ENCODE measurements at regions not wholly inside any gene's neighbourhood (a gene's known extent, or its start where the extent isn't known, plus 50 kb on each side); places are given as distances from the start of the nearest gene placed in this dataset.
"Not testable (repeated sequence)": the region's sequence is repeated elsewhere in the genome, so short reads cannot be mapped to it uniquely, and the experiment has no call there.

DNA sequence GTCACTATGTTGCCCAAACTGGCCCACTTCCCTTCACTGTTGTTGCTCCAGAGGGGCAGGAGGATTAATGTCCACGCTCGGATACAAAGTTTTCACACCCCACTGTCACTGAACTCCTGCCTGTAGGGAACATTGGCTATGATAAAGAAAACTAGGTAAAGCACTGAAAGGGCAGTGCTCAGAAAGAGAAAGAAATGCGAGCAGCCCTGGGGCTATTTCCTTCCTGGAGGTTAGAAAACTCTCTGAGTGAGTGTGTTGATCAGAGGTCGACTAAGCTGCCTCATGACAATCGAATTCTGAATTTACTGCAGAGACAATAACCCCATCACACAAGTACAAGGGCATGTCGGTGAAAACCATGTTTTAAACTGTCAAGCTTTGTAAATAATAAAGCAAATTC is 227.2 kb upstream of the PITRM1 start:
- in situ Hi-C loops (cut with HindIII; ENCODE audit: low sequenced_read_pairs), result loop anchor here (5.0 kb wide), 3 partner anchors 38 to 93 kb away; no protein-coding TSS in a partner anchor

DNA sequence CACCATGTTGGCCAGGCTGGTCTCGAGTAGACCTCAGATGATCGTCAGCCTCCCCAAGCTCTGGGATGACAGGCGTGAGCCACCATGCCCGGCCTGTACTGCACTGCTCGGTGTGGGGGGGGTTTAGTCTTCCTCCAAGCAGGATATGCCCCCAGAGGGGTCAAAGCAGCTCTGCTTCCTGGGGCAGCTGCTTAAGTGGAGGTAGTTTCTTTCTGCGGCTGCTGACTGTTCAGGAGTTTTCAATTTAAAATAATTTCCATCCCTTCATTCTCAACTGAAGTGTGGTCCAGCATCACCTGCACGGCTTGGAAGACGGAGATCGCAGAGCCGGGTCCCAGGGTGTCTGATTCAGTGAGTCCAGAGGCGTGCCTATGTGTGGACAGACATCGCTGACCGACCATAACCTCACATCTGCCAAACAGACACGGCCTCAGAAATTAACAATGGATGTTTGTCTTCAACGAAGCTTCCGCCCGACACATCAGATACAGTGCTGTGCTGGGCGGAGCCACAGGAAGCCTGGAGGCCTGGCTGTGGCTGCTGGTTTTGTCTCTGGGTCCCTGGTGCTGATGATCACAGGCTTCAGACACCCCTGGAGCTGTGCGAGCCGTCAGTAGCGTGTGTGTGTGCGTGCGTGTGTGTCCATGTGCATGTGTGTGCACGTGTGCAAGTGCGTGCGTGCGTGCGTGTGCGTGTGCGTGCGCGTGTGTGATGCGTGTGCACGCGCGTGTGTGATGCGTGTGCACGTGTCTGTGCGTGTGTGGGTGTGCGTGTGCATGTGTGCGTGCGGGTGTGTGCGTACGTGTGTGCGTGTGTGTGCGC is 226.5 kb upstream of the PITRM1 start:
- in situ Hi-C loops (cut with HindIII; ENCODE audit: low sequenced_read_pairs), result loop anchor here (5.0 kb wide), 1 partner anchor 87 kb away; no protein-coding TSS in a partner anchor

DNA sequence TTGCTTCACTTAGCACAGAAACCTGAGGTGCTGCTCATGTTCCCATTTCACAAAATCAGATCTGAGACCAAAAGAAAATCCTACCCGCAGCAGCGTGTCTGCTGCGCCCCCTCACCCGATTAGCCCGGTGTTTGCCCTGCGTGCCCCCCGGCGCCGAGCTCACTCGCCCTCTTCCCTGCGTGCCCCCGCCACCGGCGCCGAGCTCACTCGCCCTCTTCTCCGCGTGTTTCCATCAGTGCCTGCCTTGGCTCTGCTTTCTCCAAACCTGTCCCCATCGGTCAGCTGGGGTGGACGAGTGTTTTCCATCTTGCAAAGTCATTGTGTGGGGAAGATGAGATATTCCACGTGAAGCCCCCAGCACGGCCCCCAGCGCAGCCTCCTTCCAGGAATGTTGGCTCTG is 225.3 kb upstream of the PITRM1 start:
- in situ Hi-C loops (cut with HindIII; ENCODE audit: low sequenced_read_pairs), result loop anchor here (5.0 kb wide), 1 partner anchor 86 kb away; no protein-coding TSS in a partner anchor

DNA sequence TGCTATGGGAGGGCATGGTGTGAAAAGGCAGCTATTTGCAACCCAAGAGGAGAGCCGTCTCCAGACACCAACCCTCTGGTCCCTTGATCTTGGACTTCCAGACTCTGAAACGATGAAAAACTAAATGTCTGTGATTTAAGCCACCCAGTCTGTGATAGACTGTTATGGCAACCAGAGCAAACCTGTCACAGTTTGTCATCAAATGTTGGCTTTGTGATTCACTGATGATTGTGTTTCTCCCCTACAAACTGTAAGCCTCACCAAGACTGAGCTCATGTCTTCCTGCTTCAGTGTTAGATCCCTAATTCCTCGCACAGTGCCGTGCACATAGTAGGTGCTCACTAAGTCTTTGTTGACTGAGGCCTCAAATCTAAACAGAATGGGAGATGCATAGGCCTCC is 224.6 kb upstream of the PITRM1 start:
- in situ Hi-C loops (cut with HindIII; ENCODE audit: low sequenced_read_pairs), result loop anchor here (5.0 kb wide), 1 partner anchor 85 kb away; no protein-coding TSS in a partner anchor

DNA sequence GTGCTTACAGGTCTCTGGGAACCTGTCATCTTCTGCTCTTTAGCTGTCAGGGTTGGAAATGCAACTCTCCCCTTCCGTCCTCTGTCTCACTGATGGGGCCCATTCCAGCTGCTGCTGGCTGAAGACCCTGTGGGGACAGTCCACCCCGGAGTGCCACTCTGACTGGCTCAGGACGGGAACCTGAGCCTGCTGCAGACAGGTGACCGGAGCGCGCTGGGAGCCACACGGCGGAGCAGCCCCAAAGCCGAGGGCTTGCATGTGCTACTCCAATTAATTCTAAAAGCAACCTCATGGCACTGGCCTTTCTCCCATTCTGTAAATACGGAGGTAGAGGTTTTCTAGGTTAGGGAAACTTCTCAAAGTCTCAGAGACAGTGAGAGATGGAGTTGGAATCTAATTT is 223.5 kb upstream of the PITRM1 start:
- in situ Hi-C loops (cut with HindIII; ENCODE audit: low sequenced_read_pairs), result loop anchor here (5.0 kb wide), 1 partner anchor 84 kb away; no protein-coding TSS in a partner anchor

DNA sequence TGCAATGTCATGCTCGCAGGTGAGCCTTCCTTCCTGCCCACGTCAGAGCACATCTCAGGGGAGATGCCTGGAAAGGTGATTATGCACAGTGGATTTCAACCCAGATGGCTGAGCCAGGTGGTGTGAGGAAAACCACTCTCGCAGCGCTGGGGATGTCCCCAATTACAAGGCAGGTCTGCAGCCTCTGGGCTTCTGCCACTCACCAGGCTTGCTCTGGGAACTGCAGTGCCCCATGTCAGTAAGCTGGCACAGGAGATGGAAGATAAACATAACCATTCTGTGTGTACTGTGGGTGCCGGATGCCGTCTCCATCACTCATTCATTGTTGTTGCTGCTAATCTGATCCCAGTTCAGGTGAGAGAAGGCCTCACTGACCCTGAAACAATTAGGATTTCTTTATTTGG is 222.9 kb upstream of the PITRM1 start:
- in situ Hi-C loops (cut with HindIII; ENCODE audit: low sequenced_read_pairs), result loop anchor here (5.0 kb wide), 1 partner anchor 83 kb away; no protein-coding TSS in a partner anchor

DNA sequence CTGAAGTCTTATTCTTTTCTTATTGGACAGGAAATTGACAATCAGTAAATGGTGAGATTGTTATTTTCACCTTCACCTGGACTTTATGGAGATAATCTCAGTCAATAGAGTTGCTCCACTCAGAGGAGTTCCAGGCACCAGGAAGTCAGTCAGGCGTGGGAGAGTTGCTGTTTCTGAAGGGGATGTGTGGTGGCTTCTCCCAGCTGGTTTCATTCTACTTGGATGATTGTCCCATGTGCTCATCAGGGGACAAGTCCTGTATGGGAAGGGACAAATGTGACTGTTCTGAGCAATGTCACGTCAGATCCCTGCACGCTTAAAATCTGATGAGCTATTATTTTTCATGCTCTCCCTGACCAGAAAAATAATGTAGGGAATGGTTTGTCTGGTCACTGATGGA is 222.5 kb upstream of the PITRM1 start:
- in situ Hi-C loops (cut with HindIII; ENCODE audit: low sequenced_read_pairs), result loop anchor here (5.0 kb wide), 1 partner anchor 83 kb away; no protein-coding TSS in a partner anchor

DNA sequence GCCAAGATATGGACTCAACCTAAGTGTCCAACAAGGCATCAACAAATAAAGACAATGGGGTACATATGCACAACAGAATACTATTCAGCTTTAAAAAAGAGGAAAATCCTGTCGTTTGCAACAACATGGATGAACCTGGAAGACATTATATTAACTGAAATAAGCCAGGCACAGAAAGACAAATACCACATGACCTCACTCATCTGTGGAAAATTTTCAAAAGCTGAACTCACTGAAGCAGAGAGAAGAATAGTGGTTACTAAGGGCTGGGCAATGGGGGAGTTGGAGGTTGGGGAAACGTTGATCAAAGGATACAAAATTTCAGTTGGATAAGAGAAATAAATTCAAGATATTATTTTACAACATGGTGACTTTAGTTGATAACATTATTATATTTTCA is 221.4 kb upstream of the PITRM1 start:
- in situ Hi-C loops (cut with HindIII; ENCODE audit: low sequenced_read_pairs), result no loop called here

DNA sequence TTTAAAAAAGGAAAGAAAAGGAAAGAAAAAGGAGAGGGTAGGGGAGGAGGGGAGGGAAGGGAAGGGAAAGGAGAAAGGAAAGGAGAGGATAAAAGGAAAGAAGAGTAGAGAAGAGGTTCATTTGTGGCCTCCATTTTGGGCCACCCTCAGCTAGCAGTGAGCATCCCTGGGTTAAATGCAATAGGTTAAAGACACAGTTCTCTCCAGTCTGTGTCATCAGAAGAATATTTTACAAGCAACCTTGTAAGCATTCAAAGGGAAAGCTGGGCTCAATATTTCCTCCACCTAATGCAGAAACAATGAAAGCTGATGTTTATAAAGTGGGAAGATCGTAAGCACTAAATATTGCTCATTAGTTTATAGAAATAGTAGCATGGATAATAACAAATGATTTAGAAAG is 219.1 kb upstream of the PITRM1 start:
- in situ Hi-C loops (cut with HindIII; ENCODE audit: low sequenced_read_pairs), result no loop called here

DNA sequence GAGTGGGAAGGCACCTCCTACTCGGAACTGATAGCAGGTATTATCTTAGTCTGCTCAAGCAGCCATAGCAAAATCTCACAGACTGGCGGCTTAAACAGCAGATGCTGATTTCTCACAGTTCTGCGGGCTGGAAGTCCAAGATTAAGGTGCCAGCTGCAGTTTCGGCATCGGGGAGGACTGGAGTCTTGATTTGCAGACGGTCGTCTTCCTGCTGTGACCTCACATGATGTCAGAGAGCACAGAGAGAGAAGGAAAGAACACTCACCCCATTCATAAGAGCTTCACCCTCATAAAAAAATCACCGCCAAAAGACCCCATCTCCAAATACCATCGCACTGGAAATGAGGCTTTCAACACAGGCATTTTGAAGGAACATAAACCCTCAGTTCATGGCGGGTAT is 216.5 kb upstream of the PITRM1 start:
- in situ Hi-C loops (cut with HindIII; ENCODE audit: low sequenced_read_pairs), result no loop called here

DNA sequence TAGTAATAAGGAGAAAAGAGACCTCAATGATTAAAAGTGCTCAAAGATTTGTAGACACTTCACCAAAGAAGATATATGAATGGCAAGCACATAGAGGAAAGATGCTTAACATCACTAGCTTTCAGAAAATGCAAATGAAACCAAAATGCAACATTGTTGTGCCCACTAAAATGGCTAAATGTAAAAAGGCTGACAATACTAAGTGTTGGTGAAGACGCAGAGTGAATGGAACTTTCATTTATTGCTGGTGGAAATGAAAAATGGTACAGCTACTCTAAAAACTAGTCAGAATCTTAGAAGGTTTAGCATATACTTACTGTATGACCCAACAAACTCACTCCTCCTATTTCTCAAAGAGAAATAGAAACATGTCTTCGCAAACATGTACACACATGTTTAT is 212.9 kb upstream of the PITRM1 start:
- in situ Hi-C loops (cut with HindIII; ENCODE audit: low sequenced_read_pairs), result no loop called here

DNA sequence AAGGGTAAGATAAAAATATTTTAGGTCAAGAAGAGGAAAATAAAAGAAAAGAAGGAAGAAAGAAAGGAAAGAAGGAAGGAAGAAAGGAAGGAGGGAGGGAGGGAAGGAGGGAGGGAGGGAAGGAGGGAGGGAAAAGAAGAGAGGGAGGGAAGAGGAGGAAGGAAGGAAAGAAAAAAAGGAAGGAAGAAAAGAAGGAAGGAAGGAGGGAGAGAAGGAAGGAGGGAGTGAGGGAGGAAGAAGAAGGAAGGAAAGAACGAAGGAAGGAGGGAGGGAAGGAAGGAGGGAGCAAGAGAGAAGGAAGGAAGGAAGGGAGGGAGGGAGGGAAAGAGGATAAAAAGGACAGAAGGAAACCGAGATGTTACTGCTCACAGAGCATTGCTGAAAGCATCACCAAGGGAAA is 209.5 kb upstream of the PITRM1 start:
- in situ Hi-C loops (cut with HindIII; ENCODE audit: low sequenced_read_pairs), result no loop called here

DNA sequence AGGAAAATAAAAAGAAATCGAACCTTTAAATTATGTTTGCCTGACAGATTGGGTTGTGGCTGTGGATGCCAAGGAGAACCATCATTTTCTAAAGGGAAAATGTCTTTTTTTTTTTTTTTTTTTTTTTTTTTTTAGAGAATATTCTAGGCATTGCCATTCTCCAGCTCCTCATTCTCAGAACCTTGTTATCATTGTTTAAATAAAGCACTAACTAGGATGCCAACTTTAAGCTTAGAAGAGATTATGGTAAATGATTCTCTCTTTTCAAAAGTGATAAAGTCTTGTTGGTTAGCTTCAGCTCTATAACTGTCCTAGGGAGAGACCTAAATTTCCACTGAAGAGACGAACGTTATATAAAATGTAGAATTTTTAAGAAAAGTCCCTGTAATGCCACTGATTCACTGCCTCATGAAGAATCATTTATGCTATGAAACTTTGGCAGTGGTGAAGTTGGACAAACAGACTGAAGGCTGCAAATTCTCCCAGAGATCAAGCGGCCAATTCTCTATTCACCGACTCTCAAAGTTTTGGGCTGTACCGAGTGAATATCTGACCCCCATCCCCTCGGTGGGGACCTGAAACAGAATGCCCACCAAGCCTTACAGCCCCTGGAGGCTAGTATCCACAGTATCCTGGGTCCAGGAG is 207.9 kb upstream of the PITRM1 start:
- in situ Hi-C loops (cut with HindIII; ENCODE audit: low sequenced_read_pairs), result no loop called here

DNA sequence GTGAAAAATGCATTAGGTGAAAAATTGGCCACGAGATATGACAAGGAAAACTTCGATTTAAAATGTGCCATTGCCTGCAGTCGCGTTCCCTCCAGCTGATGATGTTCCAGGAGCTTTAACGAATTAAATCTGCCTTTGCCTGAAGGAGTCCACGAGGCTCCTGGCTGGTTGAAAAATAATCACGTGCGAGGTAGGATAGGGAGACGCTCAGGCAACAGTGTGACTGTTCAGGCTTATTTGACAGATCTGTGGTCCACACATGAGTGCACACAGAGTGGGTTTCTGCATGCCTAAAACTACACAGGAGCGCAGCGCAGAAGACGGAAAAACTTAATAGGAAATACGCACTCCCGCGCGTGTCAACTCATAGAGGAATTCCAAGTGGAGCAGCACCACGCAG is 204.0 kb upstream of the PITRM1 start:
- in situ Hi-C loops (cut with HindIII; ENCODE audit: low sequenced_read_pairs), result no loop called here

DNA sequence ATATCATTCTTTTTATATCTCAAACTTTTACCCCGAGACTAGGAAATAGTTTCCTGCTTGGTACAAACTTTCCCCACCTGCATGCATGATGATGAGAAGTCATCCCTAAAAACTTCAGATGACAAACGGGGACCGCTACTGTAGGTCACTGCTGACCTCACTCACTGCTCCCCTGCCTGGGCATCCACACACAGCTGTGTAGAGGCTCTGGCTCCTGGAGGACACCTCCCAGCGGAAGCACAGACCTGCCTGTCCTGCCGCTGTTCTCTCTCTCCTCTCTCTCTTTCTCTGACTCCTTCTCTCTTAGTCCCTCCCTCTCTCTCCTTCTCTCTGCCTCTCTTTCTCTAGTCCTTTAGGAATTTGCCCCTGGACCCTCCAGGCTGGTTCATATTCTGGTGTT is 202.9 kb upstream of the PITRM1 start:
- in situ Hi-C loops (cut with HindIII; ENCODE audit: low sequenced_read_pairs), result no loop called here

DNA sequence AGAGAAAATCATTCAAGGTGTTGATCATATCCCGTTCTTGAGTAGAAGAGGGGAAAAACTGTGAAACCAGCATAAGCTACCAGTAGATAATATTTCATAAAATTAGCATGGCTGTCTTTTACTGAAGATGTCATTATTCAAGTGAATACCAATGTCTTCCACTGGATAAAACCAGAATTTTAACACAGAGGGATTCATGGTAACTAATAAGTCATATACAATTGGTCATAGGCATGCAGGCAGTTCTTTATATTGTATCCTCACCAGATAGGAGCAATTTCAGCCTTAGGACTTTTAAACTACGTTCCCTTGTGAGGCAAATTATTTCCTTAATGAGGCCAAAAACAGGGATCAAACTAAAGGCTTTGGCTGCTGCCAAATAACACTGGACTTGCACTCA is 202.3 kb upstream of the PITRM1 start:
- in situ Hi-C loops (cut with HindIII; ENCODE audit: low sequenced_read_pairs), result no loop called here

DNA sequence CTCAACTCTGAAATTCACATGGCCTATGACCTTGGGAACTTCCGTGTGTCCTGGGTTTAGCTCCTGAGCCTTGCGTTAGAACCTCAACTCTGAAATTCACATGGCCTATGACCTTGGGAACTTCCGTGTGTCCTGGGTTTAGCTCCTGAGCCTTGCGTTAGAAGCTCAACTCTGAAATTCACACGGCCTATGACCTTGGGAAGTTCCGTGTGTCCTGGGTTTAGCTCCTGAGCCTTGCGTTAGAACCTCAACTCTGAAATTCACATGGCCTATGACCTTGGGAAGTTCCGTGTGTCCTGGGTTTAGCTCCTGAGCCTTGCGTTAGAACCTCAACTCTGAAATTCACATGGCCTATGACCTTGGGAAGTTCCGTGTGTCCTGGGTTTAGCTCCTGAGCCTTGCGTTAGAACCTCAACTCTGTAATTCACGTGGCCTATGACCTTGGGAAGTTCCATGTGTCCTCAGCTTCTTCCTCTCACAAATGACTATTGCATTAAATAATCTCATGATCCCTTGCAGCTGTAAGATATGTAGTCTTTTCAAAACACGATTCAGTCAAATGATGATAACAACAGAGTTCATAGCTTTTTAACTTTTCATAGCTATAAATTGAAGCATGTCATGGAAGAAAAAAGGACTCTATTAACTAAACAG is 200.9 kb upstream of the PITRM1 start:
- in situ Hi-C loops (cut with HindIII; ENCODE audit: low sequenced_read_pairs), result not testable (repeated sequence)

DNA sequence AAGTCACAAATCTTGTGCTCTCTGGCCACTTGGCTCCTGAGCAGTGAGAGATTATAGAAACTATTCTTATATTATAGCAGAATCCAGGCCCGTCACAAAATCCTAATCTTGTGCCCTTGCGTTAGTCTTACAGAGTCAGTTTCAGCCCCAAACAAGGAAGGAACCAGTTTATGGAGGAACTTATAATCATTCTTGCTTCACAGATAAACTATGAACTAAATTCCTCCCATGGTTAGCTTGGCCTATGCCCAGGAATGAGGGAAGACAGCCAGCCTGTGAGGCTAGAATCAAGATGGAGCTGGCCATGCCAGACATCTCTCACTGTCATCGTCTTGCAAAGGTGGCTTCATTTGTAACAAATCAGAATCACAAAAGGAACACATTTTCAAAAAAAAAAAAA is 199.7 kb upstream of the PITRM1 start:
- in situ Hi-C loops (cut with HindIII; ENCODE audit: low sequenced_read_pairs), result no loop called here

DNA sequence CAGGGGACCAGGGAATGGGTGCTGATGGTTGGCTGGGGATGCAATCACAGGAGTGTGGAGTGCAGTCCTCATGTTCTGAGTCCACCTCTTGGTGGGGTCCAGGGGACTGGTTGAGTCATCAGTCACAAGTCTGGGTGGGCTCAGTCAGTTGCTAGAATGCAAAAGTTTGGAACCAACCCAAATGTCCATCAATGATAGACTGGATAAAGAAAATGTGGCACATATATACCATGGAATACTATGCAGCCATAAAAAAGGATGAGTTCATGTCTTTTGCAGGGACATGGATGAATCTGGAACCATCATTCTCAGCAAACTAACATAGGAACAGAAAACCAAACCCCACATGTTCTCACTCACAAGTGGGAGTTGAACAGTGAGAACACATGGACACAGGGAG is 199.0 kb upstream of the PITRM1 start:
- in situ Hi-C loops (cut with HindIII; ENCODE audit: low sequenced_read_pairs), result not testable (repeated sequence)

DNA sequence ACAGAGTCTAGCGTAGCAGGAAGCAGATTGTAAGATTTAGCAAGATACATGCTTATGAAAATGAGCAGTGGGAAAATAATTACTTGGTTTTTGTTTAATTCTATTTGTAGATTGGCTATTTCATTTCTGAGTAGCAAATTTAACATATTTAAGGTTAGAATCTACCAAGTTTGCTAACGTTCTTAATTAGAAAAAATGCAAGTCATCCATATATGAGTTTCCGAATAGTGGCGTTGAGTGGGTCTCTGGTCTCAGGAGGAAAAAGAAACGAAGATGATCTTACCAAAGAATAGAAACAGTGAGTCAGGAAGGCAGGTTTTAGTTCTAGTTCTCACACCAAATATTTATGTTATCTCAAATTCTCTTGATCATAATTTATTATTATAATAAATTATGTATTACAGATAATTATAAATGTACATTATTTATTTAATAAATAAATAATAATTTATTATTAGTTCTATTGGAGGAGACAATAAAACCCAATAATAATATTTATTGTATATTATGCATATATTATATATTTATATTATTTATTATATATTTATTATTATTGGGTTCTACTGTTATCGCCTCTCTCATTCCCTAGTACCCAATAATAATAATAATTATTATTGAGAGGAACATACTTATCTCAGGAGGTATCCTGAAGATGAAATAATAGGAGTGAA is 194.3 kb upstream of the PITRM1 start:
- in situ Hi-C loops (cut with HindIII; ENCODE audit: low sequenced_read_pairs), result loop anchor here (5.0 kb wide), 1 partner anchor 70 kb away; no protein-coding TSS in a partner anchor

DNA sequence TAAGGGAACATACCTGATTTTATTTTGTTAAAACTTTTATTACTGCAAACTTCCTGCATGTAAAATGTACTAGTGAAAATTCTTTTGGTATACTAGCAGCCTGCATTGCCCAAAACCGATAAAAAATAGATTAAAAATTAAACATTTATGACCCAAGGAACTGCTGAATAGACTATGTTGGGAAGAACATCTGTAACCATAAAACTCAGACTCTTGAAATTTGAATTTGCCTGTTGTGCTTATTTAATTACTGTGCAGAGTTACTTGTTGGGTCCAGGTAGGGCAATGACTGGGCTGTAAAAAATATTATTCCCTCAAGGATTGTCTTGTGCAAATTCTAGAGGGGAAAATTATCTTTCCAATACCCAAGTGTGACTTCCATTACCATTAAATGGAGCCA is 193.5 kb upstream of the PITRM1 start:
- in situ Hi-C loops (cut with HindIII; ENCODE audit: low sequenced_read_pairs), result loop anchor here (5.0 kb wide), 1 partner anchor 71 kb away; no protein-coding TSS in a partner anchor

Data from endothelial cell of hepatic sinusoid (primary cell).